Peyer's patch (tissue), 4 donors: ENCODE measurements at regions not wholly inside any gene's neighbourhood (a gene's known extent, or its start where the extent isn't known, plus 50 kb on each side); places are given as distances from the start of the nearest gene placed in this dataset.

Experiments used
- DNase-seq, 3 donors: peaks; one replicate each; pipeline ENCODE4 v3.0.0-alpha.2; 2017 to 2019
- H3K27ac ChIP-seq, 4 donors: fragments of 200-600 bp; sonication (generic); one replicate each; pipeline ENCODE4 v1.5.1; 2016 to 2019
- H3K27me3 ChIP-seq, 2 donors: fragments of 200-600 bp; sonication (generic); one replicate each; pipeline ENCODE4 v1.5.1; 2019
- H3K36me3 ChIP-seq, 3 donors: fragments of 200-600 bp; sonication (generic); one replicate each; pipeline ENCODE4 v1.5.1; 2016 to 2019
- H3K4me1 ChIP-seq, 4 donors: fragments of 200-600 bp; sonication (generic); one replicate each; pipeline ENCODE4 v1.5.1; 2016 to 2019
- H3K4me3 ChIP-seq, 4 donors: fragments of 200-600 bp; sonication (generic); 1 replicate in 3 of 4; 2 replicates in 1 of 4; pipeline ENCODE4 v1.5.1; 2016 to 2019; ENCODE audit warnings: mild to moderate bottlenecking in 1 of 4
- H3K9me3 ChIP-seq, 4 donors: fragments of 200-600 bp; sonication (generic); one replicate each; pipeline ENCODE4 v1.5.1; 2016 to 2019; ENCODE audit warnings: mild to moderate bottlenecking in 1 of 4
- POLR2A ChIP-seq, 2 donors: fragments of 450-650 bp; IDR thresholded peaks; one replicate each; pipeline ENCODE4 v1.5.1; 2017; ENCODE audit warnings: antibody characterized with exemption in 2 of 2, mild to moderate bottlenecking in 2 of 2, moderate library complexity in 2 of 2
- TF ChIP-seq, protein P1 (sequence below), 6 experiments: fragments of 450-650 bp in 4 of 6; fragments of 200-600 bp in 2 of 6; sonication (generic) in 1 of 6; IDR thresholded peaks; one replicate each; pipeline ENCODE4 v1.5.1; 2017 to 2019; ENCODE audit warnings: antibody characterized with exemption in 6 of 6, mild to moderate bottlenecking in 3 of 6, moderate library complexity in 1 of 6

DNA sequence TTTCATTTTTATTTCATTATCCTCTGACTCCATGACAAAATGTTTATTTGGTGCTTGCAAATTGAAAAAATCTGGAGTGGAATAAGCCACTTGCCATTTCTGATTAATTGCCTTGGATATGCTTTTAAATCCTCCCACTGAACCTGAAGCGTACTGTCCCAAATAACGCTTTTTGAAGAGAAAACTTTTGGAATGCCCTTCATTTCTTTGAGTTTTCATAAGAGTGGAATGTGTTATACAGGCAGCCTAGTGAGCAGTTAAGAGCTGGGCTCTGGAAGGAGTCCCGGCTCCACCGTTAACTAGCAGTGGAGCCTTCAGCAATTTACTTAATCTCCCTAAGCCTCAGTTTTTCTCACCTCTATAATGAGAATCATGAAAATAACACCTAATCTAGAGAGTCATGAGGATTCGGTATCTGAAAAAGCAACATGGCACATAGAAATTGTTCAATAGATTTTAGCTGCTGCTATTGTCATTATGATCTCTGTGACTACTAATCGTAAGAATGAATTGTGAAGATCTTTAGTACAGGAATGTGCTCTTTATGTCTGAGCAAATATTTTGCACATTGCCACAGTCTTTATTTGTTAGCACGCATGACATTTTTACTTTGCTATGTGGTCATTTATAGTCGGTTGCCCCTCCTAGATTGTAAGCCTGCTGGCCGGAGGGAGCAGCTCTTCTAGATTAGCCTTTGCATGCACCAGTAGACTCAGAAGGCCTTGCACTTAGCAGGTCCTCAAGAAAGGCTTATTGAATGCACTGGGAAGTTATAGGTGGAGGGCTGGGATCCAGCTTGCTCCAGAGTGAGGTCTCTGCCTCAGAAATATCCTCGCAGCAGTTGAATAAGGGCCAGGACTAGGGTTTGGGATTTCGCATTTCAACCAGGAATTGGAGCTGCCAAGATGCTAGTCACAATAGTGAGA, 59.4 kb downstream of the PLCE1 start:
- Histone ChIP-seq H3K9me3 (no peaks in the 10 kb centered on the region), H3K36me3 (no peaks in the 10 kb centered on the region), H3K27ac (no peak overlapping the region), H3K27me3 (no peaks in the 10 kb centered on the region), H3K4me1 (no peaks in the 10 kb centered on the region), H3K4me3 (no peak overlapping the region)
- no peak for TF ChIP-seq POLR2A (IDR thresholded peaks at IDR 0.05)
- TF ChIP-seq, protein P1, sequence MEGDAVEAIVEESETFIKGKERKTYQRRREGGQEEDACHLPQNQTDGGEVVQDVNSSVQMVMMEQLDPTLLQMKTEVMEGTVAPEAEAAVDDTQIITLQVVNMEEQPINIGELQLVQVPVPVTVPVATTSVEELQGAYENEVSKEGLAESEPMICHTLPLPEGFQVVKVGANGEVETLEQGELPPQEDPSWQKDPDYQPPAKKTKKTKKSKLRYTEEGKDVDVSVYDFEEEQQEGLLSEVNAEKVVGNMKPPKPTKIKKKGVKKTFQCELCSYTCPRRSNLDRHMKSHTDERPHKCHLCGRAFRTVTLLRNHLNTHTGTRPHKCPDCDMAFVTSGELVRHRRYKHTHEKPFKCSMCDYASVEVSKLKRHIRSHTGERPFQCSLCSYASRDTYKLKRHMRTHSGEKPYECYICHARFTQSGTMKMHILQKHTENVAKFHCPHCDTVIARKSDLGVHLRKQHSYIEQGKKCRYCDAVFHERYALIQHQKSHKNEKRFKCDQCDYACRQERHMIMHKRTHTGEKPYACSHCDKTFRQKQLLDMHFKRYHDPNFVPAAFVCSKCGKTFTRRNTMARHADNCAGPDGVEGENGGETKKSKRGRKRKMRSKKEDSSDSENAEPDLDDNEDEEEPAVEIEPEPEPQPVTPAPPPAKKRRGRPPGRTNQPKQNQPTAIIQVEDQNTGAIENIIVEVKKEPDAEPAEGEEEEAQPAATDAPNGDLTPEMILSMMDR (IDR thresholded peaks at IDR 0.05) = no peak
- DNase-seq = no peak

DNA sequence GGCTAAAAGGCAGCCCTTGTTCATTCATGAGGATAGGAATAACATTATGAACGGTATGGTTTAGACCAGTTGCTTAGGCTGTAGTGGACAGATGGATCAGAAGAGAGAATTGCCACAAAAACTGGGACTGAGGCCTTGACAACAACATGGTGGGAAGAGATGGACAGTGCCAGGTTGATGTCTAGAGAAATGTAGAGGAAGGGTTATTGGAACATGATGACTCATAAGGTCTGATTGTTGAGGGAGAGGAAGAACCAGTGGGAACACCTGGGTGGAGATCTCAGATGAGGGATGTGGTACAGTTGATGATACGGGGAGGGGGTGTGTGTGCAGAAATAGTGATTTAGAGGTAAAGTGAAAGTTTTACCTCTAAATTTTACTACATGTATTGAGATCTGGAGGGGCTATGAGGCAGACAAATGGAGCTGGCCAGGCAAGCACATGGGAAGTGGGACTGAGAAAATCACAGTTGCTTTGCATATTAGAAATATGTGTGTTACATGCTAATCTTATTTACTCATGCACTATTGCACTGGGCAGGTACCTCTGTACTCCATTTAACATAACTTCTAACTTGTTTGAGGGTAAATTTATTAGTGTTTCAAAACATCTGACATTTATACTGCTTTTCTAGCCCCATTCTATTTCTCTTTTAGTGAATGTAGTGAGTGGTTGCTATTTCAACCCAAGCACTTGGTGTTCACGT, 65.6 kb downstream of the PLCE1 start:
- Histone ChIP-seq H3K36me3 (no peaks in the 10 kb centered on the region), H3K4me3 (no peak overlapping the region), H3K4me1 (no peaks in the 10 kb centered on the region), H3K9me3 (no peaks in the 10 kb centered on the region), H3K27ac (no peak overlapping the region), H3K27me3 (no peaks in the 10 kb centered on the region)
- TF ChIP-seq, protein P1 (IDR thresholded peaks at IDR 0.05) = no peak
- no peak for TF ChIP-seq POLR2A (IDR thresholded peaks at IDR 0.05)
- DNase-seq = no peak

DNA sequence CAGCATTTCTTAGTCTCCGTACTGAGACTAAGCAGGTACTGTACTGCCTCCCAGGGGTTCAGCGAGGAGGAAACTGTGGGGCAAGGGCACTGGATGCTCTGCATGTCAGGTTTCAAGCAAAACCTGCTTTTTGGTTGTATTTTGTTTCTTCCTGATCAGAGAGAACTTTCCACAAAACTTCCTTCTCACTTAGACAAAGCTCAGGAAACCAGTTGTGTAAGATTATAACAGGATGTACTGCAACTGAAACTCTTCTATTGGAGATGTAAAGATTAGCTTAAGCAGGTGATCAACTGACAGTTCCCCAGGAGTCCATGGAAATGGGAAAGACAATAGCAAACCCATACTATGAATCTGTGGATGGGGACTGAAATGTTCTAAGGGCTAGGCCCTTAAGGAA, 67.3 kb downstream of the PLCE1 start:
- H3K27ac ChIP-seq = peak overlapping the region in 2 of 4 donors; percentile 38 to 53
- no peaks in the 10 kb centered on the region for H3K36me3 ChIP-seq
- no peak for DNase-seq
- H3K4me3 ChIP-seq = no peak overlapping the region
- no peaks in the 10 kb centered on the region for H3K9me3 ChIP-seq
- no peaks in the 10 kb centered on the region for H3K27me3 ChIP-seq
- H3K4me1 ChIP-seq = peaks cover 0 to 10% (median 0%) of the 10 kb centered on the region in 4 donors
- TF ChIP-seq, protein P1 (IDR thresholded peaks at IDR 0.05) = no peak
- no peak for TF ChIP-seq POLR2A (IDR thresholded peaks at IDR 0.05)

DNA sequence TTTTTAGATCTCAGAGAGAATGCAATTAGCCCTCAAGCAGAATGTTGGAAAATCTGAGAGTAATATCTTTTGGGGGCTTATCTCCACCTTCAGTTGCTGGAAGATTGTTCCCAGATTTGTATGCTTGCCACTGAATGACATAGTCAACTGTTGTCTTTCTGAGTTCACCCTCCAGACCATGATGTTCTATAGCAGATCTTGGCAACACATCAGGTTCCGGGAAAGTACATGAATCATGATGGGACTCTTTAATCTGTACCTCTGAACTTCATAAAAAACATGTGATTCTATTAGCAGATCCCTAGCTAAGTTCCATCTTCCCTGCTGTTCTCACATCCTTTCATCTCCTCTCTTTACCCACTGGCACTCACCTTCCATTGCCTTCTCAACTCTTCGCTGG, 68.9 kb downstream of the PLCE1 start:
- no peak overlapping the region for H3K27ac ChIP-seq
- TF ChIP-seq, protein P1 (IDR thresholded peaks at IDR 0.05) = no peak
- H3K27me3 ChIP-seq = no peaks in the 10 kb centered on the region
- H3K4me3 ChIP-seq = no peak overlapping the region
- DNase-seq = no peak
- peaks cover 0 to 10% (median 0%) of the 10 kb centered on the region in 4 donors for H3K4me1 ChIP-seq
- no peaks in the 10 kb centered on the region for H3K9me3 ChIP-seq
- H3K36me3 ChIP-seq = no peaks in the 10 kb centered on the region

DNA sequence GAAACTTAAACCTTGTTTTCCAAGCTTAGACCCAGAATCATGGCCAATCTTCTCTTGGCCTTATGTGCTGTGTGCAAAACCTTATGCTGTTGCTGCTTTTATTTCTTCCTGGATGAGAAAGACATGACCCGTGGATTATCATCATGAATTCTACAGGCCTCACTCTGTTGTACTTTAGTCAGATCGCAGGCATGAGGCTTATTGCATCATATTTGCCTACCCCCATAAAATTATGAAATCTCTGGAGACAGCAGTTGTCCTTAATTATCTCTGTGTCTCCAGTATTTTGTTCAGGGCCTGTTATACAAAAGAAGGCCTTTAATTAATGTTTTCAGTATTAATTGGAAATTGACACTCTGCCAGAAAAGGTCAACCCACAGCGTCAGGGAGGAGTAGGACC, 71.6 kb downstream of the PLCE1 start:
- Histone ChIP-seq H3K27ac (peak overlapping the region in 3 of 4 donors; percentile 20 to 67 (median 60)), H3K4me3 (no peak overlapping the region), H3K9me3 (no peaks in the 10 kb centered on the region), H3K27me3 (no peaks in the 10 kb centered on the region), H3K4me1 (peaks cover 0 to 23% (median 2%) of the 10 kb centered on the region in 4 donors), H3K36me3 (no peaks in the 10 kb centered on the region)
- DNase-seq = no peak
- TF ChIP-seq POLR2A (IDR thresholded peaks at IDR 0.05) = no peak
- TF ChIP-seq, protein P1 (IDR thresholded peaks at IDR 0.05) = no peak
